ENCODE measurements at regions not wholly inside any gene's neighbourhood (a gene's known extent, or its start where the extent isn't known, plus 50 kb on each side); places are given as distances from the start of the nearest gene placed in this dataset.

- Mint-ChIP-seq H3K4me3 (no peak overlapping the region), H3K9me3 (ENCODE audit: low read depth) (peaks cover 4% of the 10 kb centered on the region), H3K4me1 (no peaks in the 10 kb centered on the region), H3K36me3 (no peaks in the 10 kb centered on the region), H3K27me3 (no peaks in the 10 kb centered on the region), H3K27ac (no peak overlapping the region)
- CTCF ChIA-PET: no interaction called here
- DNase-seq (no peak), ATAC-seq (no peak)
These were observed 80.1 kb upstream of the PTGFR start for GRCh38 chr1:78410643-78411042.

- no peak for ATAC-seq
These were observed 79.1 kb upstream of the PTGFR start for GRCh38 chr1:78411707-78412106.

GRCh38 chr1:78415165-78415564, 75.6 kb upstream of the PTGFR start:
- Mint-ChIP-seq H3K36me3 (no peaks in the 10 kb centered on the region), H3K4me1 (no peaks in the 10 kb centered on the region), H3K27me3 (no peaks in the 10 kb centered on the region), H3K27ac (no peak overlapping the region), H3K9me3 (ENCODE audit: low read depth) (peaks cover 4% of the 10 kb centered on the region), H3K4me3 (no peak overlapping the region)
- no peak for DNase-seq
- CTCF ChIA-PET: no interaction called here
- ATAC-seq: no peak

More at GRCh38 chr1:78411707-78412106, 79.1 kb upstream of the PTGFR start:
- Mint-ChIP-seq H3K36me3 (no peaks in the 10 kb centered on the region), H3K27ac (no peak overlapping the region), H3K27me3 (no peaks in the 10 kb centered on the region), H3K9me3 (ENCODE audit: low read depth) (peaks cover 4% of the 10 kb centered on the region), H3K4me3 (no peak overlapping the region), H3K4me1 (no peaks in the 10 kb centered on the region)
- no peak for DNase-seq
- CTCF ChIA-PET: no interaction called here

- no peaks in the 10 kb centered on the region for H3K9me3 Mint-ChIP-seq (ENCODE audit: low read depth)
- H3K27me3 Mint-ChIP-seq: no peaks in the 10 kb centered on the region
- no peak overlapping the region for H3K4me3 Mint-ChIP-seq
- DNase-seq (no peak), ATAC-seq (no peak)
- H3K27ac Mint-ChIP-seq: no peak overlapping the region
- H3K4me1 Mint-ChIP-seq: no peaks in the 10 kb centered on the region
- CTCF ChIA-PET: no interaction called here
- H3K36me3 Mint-ChIP-seq: no peaks in the 10 kb centered on the region
These were observed 71.5 kb upstream of the PTGFR start for GRCh38 chr1:78419309-78419708.

- CTCF ChIA-PET: no interaction called here
- Mint-ChIP-seq H3K27me3 (no peaks in the 10 kb centered on the region), H3K9me3 (ENCODE audit: low read depth) (no peaks in the 10 kb centered on the region), H3K27ac (no peak overlapping the region), H3K4me1 (no peaks in the 10 kb centered on the region), H3K4me3 (no peak overlapping the region), H3K36me3 (no peaks in the 10 kb centered on the region)
- no peak for ATAC-seq
- DNase-seq: no peak
These were observed 70.6 kb upstream of the PTGFR start for GRCh38 chr1:78420181-78420580.

GRCh38 chr1:78420688-78421087, 70.1 kb upstream of the PTGFR start:
- ATAC-seq: no peak
- DNase-seq: no peak
- Mint-ChIP-seq H3K36me3 (no peaks in the 10 kb centered on the region), H3K27ac (no peak overlapping the region), H3K27me3 (no peaks in the 10 kb centered on the region), H3K9me3 (ENCODE audit: low read depth) (no peaks in the 10 kb centered on the region), H3K4me1 (no peaks in the 10 kb centered on the region), H3K4me3 (no peak overlapping the region)
- CTCF ChIA-PET: no interaction called here

GRCh38 chr1:78424720-78425119, 66.1 kb upstream of the PTGFR start:
- no peak for DNase-seq
- no peaks in the 10 kb centered on the region for H3K36me3 Mint-ChIP-seq
- no peaks in the 10 kb centered on the region for H3K9me3 Mint-ChIP-seq (ENCODE audit: low read depth)
- CTCF ChIA-PET: no interaction called here
- H3K4me1 Mint-ChIP-seq: no peaks in the 10 kb centered on the region
- no peak overlapping the region for H3K4me3 Mint-ChIP-seq
- no peak for ATAC-seq
- H3K27ac Mint-ChIP-seq: no peak overlapping the region
- H3K27me3 Mint-ChIP-seq: no peaks in the 10 kb centered on the region

- Mint-ChIP-seq H3K27me3 (no peaks in the 10 kb centered on the region), H3K4me1 (no peaks in the 10 kb centered on the region), H3K36me3 (no peaks in the 10 kb centered on the region), H3K27ac (no peak overlapping the region), H3K4me3 (no peak overlapping the region), H3K9me3 (ENCODE audit: low read depth) (no peaks in the 10 kb centered on the region)
- ATAC-seq (no peak), DNase-seq (no peak)
- CTCF ChIA-PET: no interaction called here
These were observed 64.4 kb upstream of the PTGFR start for GRCh38 chr1:78426408-78426807.

- ATAC-seq: no peak
- no peak for DNase-seq
- Mint-ChIP-seq H3K27me3 (no peaks in the 10 kb centered on the region), H3K36me3 (no peaks in the 10 kb centered on the region), H3K4me3 (no peak overlapping the region), H3K9me3 (ENCODE audit: low read depth) (no peaks in the 10 kb centered on the region), H3K4me1 (no peaks in the 10 kb centered on the region), H3K27ac (no peak overlapping the region)
- CTCF ChIA-PET: no interaction called here
These were observed 63.3 kb upstream of the PTGFR start for GRCh38 chr1:78427506-78427905.

- Mint-ChIP-seq H3K27me3 (no peaks in the 10 kb centered on the region), H3K36me3 (no peaks in the 10 kb centered on the region), H3K9me3 (ENCODE audit: low read depth) (no peaks in the 10 kb centered on the region), H3K4me1 (no peaks in the 10 kb centered on the region), H3K27ac (no peak overlapping the region), H3K4me3 (no peak overlapping the region)
- ATAC-seq (no peak), DNase-seq (no peak)
- CTCF ChIA-PET: no interaction called here
These were observed 58.8 kb upstream of the PTGFR start for GRCh38 chr1:78432016-78432415.

GRCh38 chr1:78434351-78434750, 56.4 kb upstream of the PTGFR start:
- CTCF ChIA-PET: no interaction called here

GRCh38 chr1:78436961-78437360, 53.8 kb upstream of the PTGFR start:
- no peaks in the 10 kb centered on the region for H3K36me3 Mint-ChIP-seq
- DNase-seq (no peak), ATAC-seq (no peak)
- H3K4me1 Mint-ChIP-seq: no peaks in the 10 kb centered on the region
- no peak overlapping the region for H3K4me3 Mint-ChIP-seq
- CTCF ChIA-PET: no interaction called here
- no peaks in the 10 kb centered on the region for H3K27me3 Mint-ChIP-seq
- H3K27ac Mint-ChIP-seq: no peak overlapping the region
- H3K9me3 Mint-ChIP-seq (ENCODE audit: low read depth): no peaks in the 10 kb centered on the region

More at GRCh38 chr1:78434351-78434750, 56.4 kb upstream of the PTGFR start:
- Mint-ChIP-seq H3K4me1 (no peaks in the 10 kb centered on the region), H3K4me3 (no peak overlapping the region), H3K36me3 (no peaks in the 10 kb centered on the region), H3K27ac (no peak overlapping the region), H3K9me3 (ENCODE audit: low read depth) (no peaks in the 10 kb centered on the region), H3K27me3 (no peaks in the 10 kb centered on the region)
- ATAC-seq (no peak), DNase-seq (no peak)

GRCh38 chr1:78437396-78437795, 53.4 kb upstream of the PTGFR start:
- Mint-ChIP-seq H3K4me3 (no peak overlapping the region), H3K27me3 (no peaks in the 10 kb centered on the region), H3K4me1 (no peaks in the 10 kb centered on the region), H3K9me3 (ENCODE audit: low read depth) (no peaks in the 10 kb centered on the region), H3K36me3 (no peaks in the 10 kb centered on the region), H3K27ac (no peak overlapping the region)
- ATAC-seq (no peak), DNase-seq (no peak)
- CTCF ChIA-PET: no interaction called here

GRCh38 chr1:78437941-78438340, 52.8 kb upstream of the PTGFR start:
- DNase-seq (no peak), ATAC-seq (no peak)
- H3K9me3 Mint-ChIP-seq (ENCODE audit: low read depth): no peaks in the 10 kb centered on the region
- H3K36me3 Mint-ChIP-seq: no peaks in the 10 kb centered on the region
- no peaks in the 10 kb centered on the region for H3K4me1 Mint-ChIP-seq
- no peak overlapping the region for H3K27ac Mint-ChIP-seq
- H3K4me3 Mint-ChIP-seq: no peak overlapping the region
- CTCF ChIA-PET: no interaction called here
- H3K27me3 Mint-ChIP-seq: no peaks in the 10 kb centered on the region

GRCh38 chr1:78440381-78440793, 50.4 kb upstream of the PTGFR start:
- Mint-ChIP-seq H3K27me3 (no peaks in the 10 kb centered on the region), H3K4me3 (no peak overlapping the region), H3K4me1 (no peaks in the 10 kb centered on the region), H3K9me3 (ENCODE audit: low read depth) (no peaks in the 10 kb centered on the region), H3K27ac (no peak overlapping the region), H3K36me3 (no peaks in the 10 kb centered on the region)
- DNase-seq (no peak), ATAC-seq (no peak)
- CTCF ChIA-PET: interaction anchor here (2.0 kb wide), 1 partner anchor 11 kb away, joined by 5 read pairs; no protein-coding TSS in a partner anchor
